ENCODE measurements at regions not wholly inside any gene's neighbourhood (a gene's known extent, or its start where the extent isn't known, plus 50 kb on each side); places are given as distances from the start of the nearest gene placed in this dataset.

DNA sequence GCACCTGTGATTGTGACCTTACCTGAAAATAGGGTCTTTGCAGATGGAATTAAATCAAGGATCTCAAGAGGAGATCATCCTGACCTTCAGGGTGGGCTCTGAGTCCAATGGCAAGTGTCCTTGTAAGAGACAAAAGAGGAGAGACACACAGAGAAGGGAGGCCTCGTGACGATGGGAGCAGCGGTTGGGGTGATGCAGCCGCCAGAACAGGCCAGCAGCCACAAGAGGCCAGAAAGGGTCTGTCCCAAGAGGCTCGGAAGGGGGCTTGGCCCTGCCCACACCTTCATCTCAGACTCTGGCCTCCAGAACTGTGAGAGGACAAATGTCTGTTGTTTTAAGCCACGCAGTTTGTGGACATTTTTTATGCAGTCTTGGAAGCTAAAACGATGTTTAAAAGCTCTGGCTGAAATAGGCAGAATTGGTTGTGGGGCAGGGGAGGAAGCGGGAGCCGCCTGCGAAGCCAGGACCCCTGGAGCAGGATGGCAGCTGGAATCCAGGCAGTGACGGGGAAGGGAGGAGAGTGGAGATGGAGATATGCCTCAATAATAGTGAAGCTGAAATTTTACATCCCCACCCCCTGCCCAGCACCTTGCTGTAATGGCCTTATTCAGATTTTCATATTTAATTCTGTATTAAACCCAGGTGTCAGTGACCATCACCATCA is 216.4 kb downstream of the ANKRD60 start:
- no peak overlapping the region for H3K27ac Mint-ChIP-seq

DNA sequence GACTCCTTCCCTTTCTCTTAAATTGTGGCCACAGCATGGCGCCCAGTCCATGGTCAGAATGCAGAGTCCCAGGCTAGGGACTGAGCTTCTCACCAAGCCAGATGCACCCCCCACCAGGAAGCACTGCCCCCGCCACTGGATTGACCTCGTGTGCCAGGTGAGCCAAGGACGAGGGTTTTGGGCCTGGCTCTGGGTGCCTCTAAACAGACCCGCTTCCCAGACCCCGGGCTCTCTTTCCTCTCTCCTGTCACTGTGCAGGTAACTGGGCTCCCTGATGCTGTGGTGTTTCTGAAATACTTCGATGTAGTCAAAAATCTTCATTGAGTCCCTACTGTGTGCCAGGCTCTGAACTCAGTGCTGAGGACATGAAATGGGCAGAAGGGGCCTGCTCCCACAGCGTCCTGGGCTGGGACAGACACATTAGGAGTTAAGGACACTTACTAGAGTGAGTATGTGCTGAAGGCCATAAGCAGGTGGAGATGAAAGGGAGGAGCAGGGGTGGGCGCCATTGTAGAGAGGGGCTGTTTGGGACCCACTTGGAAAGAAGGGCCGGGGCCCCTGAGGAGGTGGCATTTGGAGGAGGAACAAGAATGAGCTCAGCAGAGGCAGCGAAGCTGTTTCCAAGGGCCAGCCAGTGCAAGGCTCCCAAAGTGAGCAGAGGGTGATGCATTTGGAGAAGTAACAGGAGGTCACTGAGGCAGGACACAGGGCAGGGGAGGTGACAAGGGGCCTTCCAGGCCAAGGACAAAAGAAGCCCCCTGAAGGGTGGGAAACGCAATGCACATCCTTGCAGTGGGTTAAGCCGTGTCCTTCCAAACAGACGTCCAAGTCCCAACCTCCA is 217.1 kb downstream of the ANKRD60 start:
- no peak for DNase-seq
- Mint-ChIP-seq H3K27me3 (peaks cover 4% of the 10 kb centered on the region), H3K4me1 (peaks cover 10% of the 10 kb centered on the region), H3K36me3 (ENCODE audit: low read depth) (no peaks in the 10 kb centered on the region), H3K27ac (no peak overlapping the region), H3K9me3 (no peaks in the 10 kb centered on the region), H3K4me3 (no peak overlapping the region)
- ChIA-PET CTCF (interaction anchor here (0.6 kb wide), 1 partner anchor 190 kb away, joined by 3 read pairs; no protein-coding TSS in a partner anchor), POLR2A (no interaction called here)

More for the DNA sequence above, 216.4 kb downstream of the ANKRD60 start:
- CTCF ChIA-PET = interaction anchor here (1.3 kb wide), 1 partner anchor 21 kb away, joined by 3 read pairs; no protein-coding TSS in a partner anchor
- no peak for DNase-seq
- Mint-ChIP-seq H3K4me3 (no peak overlapping the region), H3K27me3 (peaks cover 7% of the 10 kb centered on the region), H3K36me3 (ENCODE audit: low read depth) (no peaks in the 10 kb centered on the region), H3K4me1 (peaks cover 10% of the 10 kb centered on the region), H3K9me3 (no peaks in the 10 kb centered on the region)
- POLR2A ChIA-PET = interaction anchor here (0.6 kb wide), 1 partner anchor 413 kb away, joined by 8 read pairs; no protein-coding TSS in a partner anchor

DNA sequence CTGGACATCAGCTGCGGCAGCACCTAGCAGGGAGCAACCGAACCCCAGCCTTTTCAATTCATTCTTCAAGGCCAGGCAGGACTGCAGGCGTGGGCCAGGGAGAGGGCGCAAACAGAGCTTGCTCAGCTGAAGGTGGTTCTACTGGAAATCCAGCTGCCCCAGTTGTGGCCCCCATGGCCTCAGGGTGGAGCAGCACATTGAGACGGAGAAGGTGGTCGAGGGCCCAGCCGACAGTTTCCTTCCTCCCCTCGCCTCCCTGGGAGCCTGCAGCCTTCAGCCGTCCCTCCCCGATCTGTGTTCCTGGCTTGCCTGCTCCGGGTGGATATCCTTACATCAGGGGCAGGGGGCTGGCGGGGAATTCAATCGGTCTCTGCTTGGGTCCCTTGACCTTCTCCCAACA is 217.8 kb downstream of the ANKRD60 start:
- POLR2A ChIA-PET = no interaction called here
- Mint-ChIP-seq H3K27me3 (peaks cover 2% of the 10 kb centered on the region), H3K4me3 (no peak overlapping the region)

DNA sequence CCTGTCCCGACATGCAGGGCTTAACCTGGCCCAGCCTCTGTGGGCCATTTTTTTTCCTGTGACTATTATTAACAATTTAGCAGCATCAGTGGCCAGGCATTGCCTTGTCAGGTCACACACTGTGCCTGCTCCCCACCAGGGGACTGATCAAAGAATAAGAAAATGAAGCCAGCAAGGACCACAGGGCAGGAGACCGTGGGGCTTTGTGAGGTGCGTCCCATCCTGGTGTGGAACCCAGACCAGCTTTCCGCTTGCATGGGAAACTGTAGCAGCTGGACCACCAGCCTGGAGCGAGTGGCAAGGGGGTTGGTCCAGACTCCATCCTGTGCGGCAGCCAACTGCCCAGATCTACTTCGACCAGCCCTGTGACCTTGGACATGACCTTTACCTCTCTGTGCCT is 218.3 kb downstream of the ANKRD60 start:
- Mint-ChIP-seq H3K27ac (no peak overlapping the region), H3K4me1 (peaks cover 10% of the 10 kb centered on the region), H3K36me3 (ENCODE audit: low read depth) (no peaks in the 10 kb centered on the region), H3K4me3 (no peak overlapping the region), H3K9me3 (no peaks in the 10 kb centered on the region), H3K27me3 (no peaks in the 10 kb centered on the region)
- no peak for DNase-seq
- CTCF ChIA-PET = no interaction called here
- POLR2A ChIA-PET = no interaction called here

More for the DNA sequence above, 217.8 kb downstream of the ANKRD60 start:
- no peaks in the 10 kb centered on the region for H3K9me3 Mint-ChIP-seq
- no peaks in the 10 kb centered on the region for H3K36me3 Mint-ChIP-seq (ENCODE audit: low read depth)
- no peak overlapping the region for H3K27ac Mint-ChIP-seq
- DNase-seq = no peak
- CTCF ChIA-PET = no interaction called here
- H3K4me1 Mint-ChIP-seq = peaks cover 10% of the 10 kb centered on the region

DNA sequence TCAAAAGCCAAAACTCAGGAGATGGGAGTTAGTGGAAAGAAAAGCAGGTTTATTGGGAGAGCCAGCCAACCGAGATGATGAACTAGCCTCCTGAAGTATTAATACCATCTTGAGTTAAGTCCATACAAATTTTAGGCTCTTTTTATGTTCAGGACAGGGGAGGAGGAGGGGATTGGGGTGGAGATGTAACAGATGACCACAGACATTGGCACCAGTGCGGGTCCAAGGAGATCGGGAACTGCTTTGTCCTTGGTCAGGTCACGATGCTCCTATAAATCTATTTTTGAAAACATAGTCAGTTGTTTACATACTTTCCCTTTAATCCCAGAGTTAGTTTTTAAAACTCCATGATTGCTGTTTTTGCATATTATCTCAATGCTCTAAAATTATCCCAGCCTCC is 219.6 kb downstream of the ANKRD60 start:
- no peak overlapping the region for H3K27ac Mint-ChIP-seq
- no peaks in the 10 kb centered on the region for H3K27me3 Mint-ChIP-seq
- CTCF ChIA-PET = no interaction called here
- no peaks in the 10 kb centered on the region for H3K36me3 Mint-ChIP-seq (ENCODE audit: low read depth)
- no peak overlapping the region for H3K4me3 Mint-ChIP-seq
- H3K9me3 Mint-ChIP-seq = no peaks in the 10 kb centered on the region
- no peaks in the 10 kb centered on the region for H3K4me1 Mint-ChIP-seq
- POLR2A ChIA-PET = no interaction called here
- DNase-seq = no peak

DNA sequence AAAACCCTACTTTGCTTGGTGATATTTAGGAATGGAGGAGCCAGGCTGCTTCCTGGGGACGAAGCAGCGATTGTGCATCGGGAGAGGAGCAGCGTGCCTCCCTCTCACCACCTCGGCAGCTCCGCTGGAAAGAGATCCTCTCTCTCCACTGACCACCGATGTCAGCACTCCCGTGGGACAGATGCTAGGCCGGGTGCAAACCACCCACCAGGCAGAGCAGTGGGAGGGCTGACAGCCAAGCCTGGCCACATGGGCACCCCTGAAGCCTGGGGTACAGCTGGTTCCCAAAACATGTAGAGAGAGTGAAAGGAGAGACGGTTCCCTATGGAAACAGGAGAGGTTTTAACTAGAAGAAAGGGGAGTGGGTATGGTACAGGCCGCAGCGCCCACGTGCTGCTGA is 220.0 kb downstream of the ANKRD60 start:
- DNase-seq = no peak
- H3K9me3 Mint-ChIP-seq = no peaks in the 10 kb centered on the region

DNA sequence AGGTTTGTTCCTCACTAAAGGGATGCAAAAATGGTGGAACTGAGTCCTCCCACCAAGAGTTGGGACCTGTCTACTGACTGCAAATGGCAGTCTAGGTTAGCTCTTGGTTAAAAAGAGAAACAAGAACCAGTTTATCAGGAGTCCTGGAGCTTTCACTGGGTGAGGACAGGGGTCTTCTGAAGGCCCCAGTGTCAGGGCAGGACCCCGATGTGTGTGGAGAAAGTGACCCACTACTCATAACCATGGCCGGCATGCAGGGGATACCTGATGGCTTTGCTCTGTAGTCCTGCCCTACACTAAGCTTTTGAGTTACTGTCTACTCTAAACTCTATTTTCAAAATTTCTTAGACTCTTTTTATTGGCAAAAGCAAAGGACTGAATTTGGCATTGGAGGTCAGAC is 220.5 kb downstream of the ANKRD60 start:
- Mint-ChIP-seq H3K36me3 (ENCODE audit: low read depth) (no peaks in the 10 kb centered on the region), H3K4me1 (no peaks in the 10 kb centered on the region), H3K9me3 (no peaks in the 10 kb centered on the region), H3K27ac (no peak overlapping the region), H3K27me3 (no peaks in the 10 kb centered on the region), H3K4me3 (no peak overlapping the region)
- DNase-seq = no peak
- ChIA-PET CTCF (no interaction called here), POLR2A (no interaction called here)

More for the DNA sequence above, 220.0 kb downstream of the ANKRD60 start:
- ChIA-PET CTCF (no interaction called here), POLR2A (no interaction called here)
- Mint-ChIP-seq H3K27me3 (no peaks in the 10 kb centered on the region), H3K27ac (no peak overlapping the region), H3K36me3 (ENCODE audit: low read depth) (no peaks in the 10 kb centered on the region), H3K4me3 (no peak overlapping the region), H3K4me1 (no peaks in the 10 kb centered on the region)

DNA sequence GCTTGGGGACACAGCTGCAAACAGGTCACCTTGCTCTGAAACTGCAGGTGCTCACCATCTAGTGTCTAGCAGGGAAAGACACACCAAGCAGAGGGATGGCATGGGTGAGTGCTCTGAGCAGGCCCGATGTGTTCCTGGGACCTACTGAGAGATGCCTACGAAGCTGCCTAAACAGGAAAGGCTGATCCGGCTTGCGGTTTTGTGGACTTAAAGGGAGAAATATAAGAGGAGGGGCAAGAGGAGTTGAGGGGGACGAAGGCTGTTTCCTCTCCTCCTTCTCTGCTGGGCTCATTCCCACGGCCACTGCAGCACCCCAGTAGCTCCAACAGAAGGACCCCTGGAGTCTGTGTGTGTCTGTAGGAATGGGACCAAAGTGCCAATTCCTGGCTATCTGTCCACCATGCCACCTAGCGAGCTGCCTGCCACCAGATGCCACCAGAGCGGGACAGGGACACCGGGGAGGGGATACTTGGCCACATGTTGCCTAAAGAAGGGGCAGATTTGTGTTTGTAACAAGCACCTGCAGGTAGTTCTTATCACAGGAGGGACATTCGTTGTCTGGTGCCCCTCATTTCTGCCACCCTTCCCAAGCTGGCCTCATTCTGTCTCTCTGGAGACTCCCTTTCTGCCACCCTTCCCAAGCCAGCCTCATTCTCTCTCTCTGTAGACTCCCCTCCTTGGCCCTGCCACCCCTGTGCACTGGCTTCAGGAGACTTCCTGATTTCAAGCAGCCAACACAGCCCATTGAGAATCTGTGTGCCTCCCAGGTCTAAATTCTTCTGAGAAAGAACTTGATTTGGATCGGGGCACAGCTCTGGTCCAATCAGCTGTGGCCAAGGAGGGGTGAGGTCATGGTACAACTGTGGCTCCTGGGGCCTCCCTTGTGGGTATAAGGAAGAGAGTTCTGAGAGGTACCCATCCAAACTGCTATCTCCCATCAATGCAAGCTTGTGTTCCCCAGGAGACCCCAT is 221.8 kb downstream of the ANKRD60 start:
- Mint-ChIP-seq H3K4me1 (no peaks in the 10 kb centered on the region), H3K27me3 (no peaks in the 10 kb centered on the region), H3K9me3 (no peaks in the 10 kb centered on the region), H3K4me3 (no peak overlapping the region), H3K27ac (no peak overlapping the region), H3K36me3 (ENCODE audit: low read depth) (no peaks in the 10 kb centered on the region)
- POLR2A ChIA-PET = interaction anchor here (0.6 kb wide), 1 partner anchor 12 kb away, joined by 3 read pairs; no protein-coding TSS in a partner anchor
- no peak for DNase-seq
- CTCF ChIA-PET = interaction anchor here (1.0 kb wide), 1 partner anchor 81 kb away, joined by 3 read pairs; no protein-coding TSS in a partner anchor

DNA sequence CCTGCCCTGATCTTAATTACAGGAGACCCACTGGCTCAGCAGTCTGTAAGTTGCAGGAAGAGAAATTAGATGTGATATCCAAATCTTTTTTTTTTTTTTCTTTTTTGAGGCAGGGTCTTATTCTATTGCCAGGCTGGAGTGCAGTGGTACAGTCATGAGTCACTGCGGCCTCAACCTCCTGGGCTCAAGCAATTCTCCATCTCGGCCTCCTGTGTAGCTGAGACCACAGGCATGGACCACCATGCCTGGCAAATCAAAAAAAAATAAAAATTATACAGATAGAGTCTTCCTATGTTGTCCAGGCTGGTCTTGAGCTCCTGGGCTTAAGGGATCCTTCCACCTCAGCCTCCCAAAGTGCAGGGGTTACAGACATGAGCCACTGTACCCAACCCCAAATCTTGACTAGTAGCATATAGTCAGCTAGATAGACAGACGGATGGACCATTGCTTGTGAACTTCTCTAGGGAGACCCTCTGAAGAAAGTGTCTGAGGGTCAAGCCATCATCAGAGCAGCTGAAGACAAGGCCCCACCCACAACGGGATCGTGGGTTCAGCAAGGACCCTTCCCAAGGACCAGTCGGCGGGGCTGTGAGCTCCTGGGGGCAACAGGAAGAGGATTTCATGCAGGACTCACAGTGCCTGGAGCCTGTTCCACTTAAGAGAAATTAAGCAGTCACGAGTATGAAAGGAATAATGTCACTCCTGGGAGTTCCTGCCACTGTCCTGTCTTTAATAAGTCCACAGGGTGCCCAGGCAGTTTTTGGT is 222.7 kb downstream of the ANKRD60 start:
- H3K27ac Mint-ChIP-seq = no peak overlapping the region
- no peak overlapping the region for H3K4me3 Mint-ChIP-seq
- H3K36me3 Mint-ChIP-seq (ENCODE audit: low read depth) = no peaks in the 10 kb centered on the region
- no peaks in the 10 kb centered on the region for H3K4me1 Mint-ChIP-seq
- H3K27me3 Mint-ChIP-seq = no peaks in the 10 kb centered on the region
- H3K9me3 Mint-ChIP-seq = no peaks in the 10 kb centered on the region
- CTCF ChIA-PET = no interaction called here
- no peak for DNase-seq
- POLR2A ChIA-PET = interaction anchor here (0.6 kb wide), 1 partner anchor 13 kb away, joined by 3 read pairs; no protein-coding TSS in a partner anchor

DNA sequence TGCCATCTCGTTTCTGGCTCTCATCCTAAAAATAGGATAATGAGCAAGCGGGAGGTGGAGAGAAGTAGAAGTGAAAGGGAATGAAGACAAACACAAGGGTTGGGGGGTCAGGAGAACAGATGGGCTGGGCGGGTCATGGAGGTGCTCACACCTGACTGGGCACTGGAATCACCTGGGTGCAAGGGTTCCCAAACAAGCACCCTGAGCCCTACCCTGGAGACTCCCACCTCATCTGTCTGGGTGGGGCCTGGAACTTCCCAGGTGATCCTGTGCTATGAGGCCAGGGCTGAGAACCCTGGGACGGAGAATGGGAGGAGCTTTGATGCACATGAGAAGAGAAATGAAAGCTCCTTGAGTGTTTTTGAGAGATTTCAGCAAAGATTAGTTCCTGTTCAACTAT is 223.6 kb downstream of the ANKRD60 start:
- no peak for DNase-seq
- H3K4me3 Mint-ChIP-seq = no peak overlapping the region
- H3K27me3 Mint-ChIP-seq = no peaks in the 10 kb centered on the region
- H3K27ac Mint-ChIP-seq = no peak overlapping the region
- ChIA-PET CTCF (no interaction called here), POLR2A (no interaction called here)
- H3K36me3 Mint-ChIP-seq (ENCODE audit: low read depth) = no peaks in the 10 kb centered on the region
- no peaks in the 10 kb centered on the region for H3K4me1 Mint-ChIP-seq
- no peaks in the 10 kb centered on the region for H3K9me3 Mint-ChIP-seq

DNA sequence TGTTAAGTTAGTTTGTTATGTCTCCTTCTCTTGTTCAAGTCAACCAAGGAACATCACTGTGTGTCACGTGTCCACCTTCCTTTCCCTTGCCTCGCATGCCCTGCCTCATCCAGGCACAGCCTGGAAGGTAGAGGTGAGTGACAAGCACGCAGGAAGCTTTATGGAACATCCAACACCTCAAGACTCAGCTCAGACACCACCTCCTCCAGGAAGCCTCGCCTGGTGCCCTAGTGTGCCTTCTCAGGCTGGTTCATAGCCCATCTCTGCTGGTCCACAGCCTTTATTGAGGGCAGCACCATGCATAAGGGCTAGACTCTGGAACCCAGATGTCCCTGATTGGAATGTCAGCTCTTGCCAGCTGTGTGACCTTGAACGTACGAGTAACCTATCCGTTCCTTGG is 224.3 kb downstream of the ANKRD60 start:
- POLR2A ChIA-PET = no interaction called here
- CTCF ChIA-PET = no interaction called here
- Mint-ChIP-seq H3K27ac (no peak overlapping the region), H3K27me3 (peaks cover 4% of the 10 kb centered on the region), H3K36me3 (ENCODE audit: low read depth) (no peaks in the 10 kb centered on the region), H3K9me3 (no peaks in the 10 kb centered on the region), H3K4me3 (no peak overlapping the region), H3K4me1 (no peaks in the 10 kb centered on the region)
- no peak for DNase-seq

DNA sequence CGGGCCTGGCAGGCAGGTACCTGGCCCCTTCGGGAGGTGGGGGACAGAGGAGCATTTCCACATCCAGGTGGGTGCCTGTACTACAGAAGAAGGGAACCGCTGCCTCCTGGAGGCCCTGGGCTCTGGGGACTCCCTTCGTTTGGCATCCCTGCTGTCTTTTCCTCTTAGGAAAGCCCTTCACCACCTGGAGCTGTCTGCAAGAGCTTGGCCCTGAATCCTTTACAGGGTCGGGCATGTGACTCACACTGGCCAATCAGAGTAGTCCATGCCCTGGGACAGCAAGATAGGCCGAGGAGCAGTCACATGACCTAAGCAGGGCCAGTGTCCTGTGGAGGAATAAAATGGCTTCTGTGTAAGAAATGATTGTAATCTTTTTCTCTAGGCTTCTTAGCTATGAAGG is 224.9 kb downstream of the ANKRD60 start:
- ChIA-PET CTCF (interaction anchor here (0.5 kb wide), 1 partner anchor 365 kb away, joined by 3 read pairs; no protein-coding TSS in a partner anchor), POLR2A (no interaction called here)
- no peak for DNase-seq
- Mint-ChIP-seq H3K4me1 (no peaks in the 10 kb centered on the region), H3K36me3 (ENCODE audit: low read depth) (no peaks in the 10 kb centered on the region), H3K27me3 (peaks cover 6% of the 10 kb centered on the region), H3K4me3 (no peak overlapping the region), H3K9me3 (no peaks in the 10 kb centered on the region), H3K27ac (no peak overlapping the region)

Data from activated CD4-positive, alpha-beta T cell treated with anti-CD3 and anti-CD28 coated beads, Interleukin-2, amount 10 ng/mL, durations not matched to agents 7 days and 5 days (primary cell).